Activated CD8-positive, alpha-beta memory T cell treated with anti-CD3 and anti-CD28 coated beads for 48 hours (primary cell): ENCODE measurements at regions not wholly inside any gene's neighbourhood (a gene's known extent, or its start where the extent isn't known, plus 50 kb on each side); places are given as distances from the start of the nearest gene placed in this dataset.

Source experiments
- DNase-seq, 3 experiments: peaks; one replicate each; pipeline ENCODE4 v3.0.0-alpha.2; 2020; ENCODE audit warnings: low read depth in 2 of 3, low spot score in 2 of 3

GRCh38 chr4:43776371-43776770 lies 672.2 kb downstream of the KCTD8 start:
- DNase-seq, result no peak

- no peak for DNase-seq
Measured at GRCh38 chr4:43778187-43778915, 670.3 kb downstream of the KCTD8 start.

GRCh38 chr4:43781125-43781524 lies 667.5 kb downstream of the KCTD8 start:
- no peak for DNase-seq

GRCh38 chr4:43782391-43782790 lies 666.2 kb downstream of the KCTD8 start:
- no peak for DNase-seq

- no peak for DNase-seq
Measured at GRCh38 chr4:43816116-43816515, 632.5 kb downstream of the KCTD8 start.

GRCh38 chr4:43822621-43823020 lies 626.0 kb downstream of the KCTD8 start:
- DNase-seq, result no peak

GRCh38 chr4:43835869-43836268 lies 612.7 kb downstream of the KCTD8 start:
- DNase-seq, result no peak

GRCh38 chr4:43837171-43837570 lies 611.4 kb downstream of the KCTD8 start:
- DNase-seq, result no peak

GRCh38 chr4:43837604-43838003 lies 611.0 kb downstream of the KCTD8 start:
- no peak for DNase-seq

GRCh38 chr4:43842594-43842993 lies 606.0 kb downstream of the KCTD8 start:
- no peak for DNase-seq

- no peak for DNase-seq
Measured at GRCh38 chr4:43843501-43843900, 605.1 kb downstream of the KCTD8 start.

GRCh38 chr4:43846111-43846587 lies 602.5 kb downstream of the KCTD8 start:
- no peak for DNase-seq

GRCh38 chr4:43853565-43854264 lies 594.9 kb downstream of the KCTD8 start:
- no peak for DNase-seq

GRCh38 chr4:43855283-43855682 lies 593.3 kb downstream of the KCTD8 start:
- DNase-seq, result no peak

- no peak for DNase-seq
Measured at GRCh38 chr4:43864616-43865146, 583.9 kb downstream of the KCTD8 start.

GRCh38 chr4:43867908-43868307 lies 580.7 kb downstream of the KCTD8 start:
- no peak for DNase-seq

- DNase-seq, result no peak
Measured at GRCh38 chr4:43875655-43876054, 573.0 kb downstream of the KCTD8 start.

GRCh38 chr4:43882470-43882869 lies 566.1 kb downstream of the KCTD8 start:
- DNase-seq, result no peak

GRCh38 chr4:43886196-43886595 lies 562.4 kb downstream of the KCTD8 start:
- no peak for DNase-seq

GRCh38 chr4:43898836-43899235 lies 549.8 kb downstream of the KCTD8 start:
- no peak for DNase-seq

- no peak for DNase-seq
Measured at GRCh38 chr4:43903456-43903855, 545.2 kb downstream of the KCTD8 start.

GRCh38 chr4:43918377-43918776 lies 530.2 kb downstream of the KCTD8 start:
- DNase-seq, result no peak
